Right atrium auricular region (tissue), 2 donors: ENCODE measurements at regions not wholly inside any gene's neighbourhood (a gene's known extent, or its start where the extent isn't known, plus 50 kb on each side); places are given as distances from the start of the nearest gene placed in this dataset.

Source experiments
- DNase-seq: peaks from one replicate; pipeline ENCODE4 v3.0.0-alpha.2; 2019; ENCODE audit warnings: low spot score
- H3K27ac ChIP-seq, 2 donors: fragments of 200-600 bp; sonication (generic); 1 replicate in 1 of 2; 2 replicates in 1 of 2; pipeline ENCODE4 v1.5.1; 2016 to 2019
- H3K27me3 ChIP-seq, 2 donors: fragments of 200-600 bp; sonication (generic); one replicate each; pipeline versions ENCODE4 v1.5.1 to v1.6.0; 2017 to 2019
- H3K36me3 ChIP-seq: fragments of 200-600 bp; sonication (generic); one replicate; pipeline ENCODE4 v1.5.1; 2016
- H3K4me1 ChIP-seq, 2 donors: fragments of 200-600 bp; sonication (generic); one replicate each; pipeline versions ENCODE4 v1.5.1 to v1.6.0; 2017 to 2019
- H3K4me3 ChIP-seq, 2 donors: fragments of 200-600 bp; sonication (generic); 1 replicate in 1 of 2; 2 replicates in 1 of 2; pipeline ENCODE4 v1.5.1; 2017 to 2019; ENCODE audit warnings: mild to moderate bottlenecking in 1 of 2, moderate library complexity in 1 of 2
- H3K9me3 ChIP-seq, 2 donors: fragments of 200-600 bp; sonication (generic); one replicate each; pipeline ENCODE4 v1.5.1; 2019
- TF ChIP-seq, protein P1 (sequence below), 2 donors: fragments of 200-600 bp; sonication (generic); IDR thresholded peaks; one replicate each; pipeline ENCODE4 v1.5.1; 2019; ENCODE audit warnings: antibody characterized with exemption in 2 of 2

DNA sequence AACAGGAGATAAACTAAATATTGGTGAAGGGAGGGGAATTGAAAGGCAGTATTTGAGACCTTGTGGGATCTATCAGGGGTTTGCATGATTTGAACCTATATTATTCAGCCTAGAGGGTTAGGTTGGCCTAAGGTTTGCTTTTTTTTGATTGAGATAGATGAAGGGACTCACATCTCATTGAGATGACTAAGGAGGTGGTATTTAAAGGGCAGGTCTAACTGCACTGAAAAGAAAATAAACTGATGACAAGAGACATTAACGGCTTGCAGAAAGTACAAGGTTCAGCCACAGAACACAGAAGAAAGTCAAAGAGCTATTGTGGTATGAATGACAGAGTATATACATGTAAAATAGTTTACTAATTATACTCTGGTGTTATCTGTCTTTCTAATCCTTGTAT, 412.7 kb downstream of the CDH10 start:
- Histone ChIP-seq H3K9me3 (no peaks in the 10 kb centered on the region), H3K4me3 (no peak overlapping the region), H3K36me3 (no peaks in the 10 kb centered on the region), H3K27ac (no peak overlapping the region), H3K4me1 (no peaks in the 10 kb centered on the region), H3K27me3 (no peaks in the 10 kb centered on the region)
- TF ChIP-seq, protein P1, sequence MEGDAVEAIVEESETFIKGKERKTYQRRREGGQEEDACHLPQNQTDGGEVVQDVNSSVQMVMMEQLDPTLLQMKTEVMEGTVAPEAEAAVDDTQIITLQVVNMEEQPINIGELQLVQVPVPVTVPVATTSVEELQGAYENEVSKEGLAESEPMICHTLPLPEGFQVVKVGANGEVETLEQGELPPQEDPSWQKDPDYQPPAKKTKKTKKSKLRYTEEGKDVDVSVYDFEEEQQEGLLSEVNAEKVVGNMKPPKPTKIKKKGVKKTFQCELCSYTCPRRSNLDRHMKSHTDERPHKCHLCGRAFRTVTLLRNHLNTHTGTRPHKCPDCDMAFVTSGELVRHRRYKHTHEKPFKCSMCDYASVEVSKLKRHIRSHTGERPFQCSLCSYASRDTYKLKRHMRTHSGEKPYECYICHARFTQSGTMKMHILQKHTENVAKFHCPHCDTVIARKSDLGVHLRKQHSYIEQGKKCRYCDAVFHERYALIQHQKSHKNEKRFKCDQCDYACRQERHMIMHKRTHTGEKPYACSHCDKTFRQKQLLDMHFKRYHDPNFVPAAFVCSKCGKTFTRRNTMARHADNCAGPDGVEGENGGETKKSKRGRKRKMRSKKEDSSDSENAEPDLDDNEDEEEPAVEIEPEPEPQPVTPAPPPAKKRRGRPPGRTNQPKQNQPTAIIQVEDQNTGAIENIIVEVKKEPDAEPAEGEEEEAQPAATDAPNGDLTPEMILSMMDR (IDR thresholded peaks at IDR 0.05), result no peak
- no peak for DNase-seq

DNA sequence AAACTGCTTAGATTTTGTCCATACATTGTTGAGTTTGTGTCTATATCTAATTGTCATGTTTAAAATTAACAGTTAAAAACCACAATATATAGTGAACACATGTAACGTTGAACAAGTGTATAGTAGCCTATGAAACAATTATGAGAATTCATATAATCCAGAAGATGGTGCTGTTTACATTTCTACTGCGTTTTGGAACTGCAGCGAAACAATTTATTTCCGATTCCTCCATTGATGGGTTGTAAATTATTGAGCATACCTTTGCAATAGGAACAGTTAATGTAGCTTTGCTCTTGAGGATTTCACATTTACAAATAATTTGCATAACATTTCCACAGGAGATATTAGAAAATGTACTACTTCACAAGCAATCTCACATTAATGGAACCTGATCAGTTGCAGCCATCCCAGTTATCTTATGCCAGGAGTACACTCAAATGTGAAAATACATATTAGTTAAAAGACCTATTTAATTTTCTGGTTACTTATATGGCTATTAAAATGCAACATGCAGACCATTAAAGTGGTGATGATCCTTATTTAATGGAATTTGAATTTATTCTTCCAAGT, 411.8 kb downstream of the CDH10 start:
- no peak for DNase-seq
- Histone ChIP-seq H3K9me3 (no peaks in the 10 kb centered on the region), H3K27me3 (no peaks in the 10 kb centered on the region), H3K36me3 (no peaks in the 10 kb centered on the region), H3K4me3 (no peak overlapping the region), H3K4me1 (no peaks in the 10 kb centered on the region), H3K27ac (no peak overlapping the region)
- TF ChIP-seq, protein P1 (IDR thresholded peaks at IDR 0.05), result peak in 1 of 2 donors; percentile 51

DNA sequence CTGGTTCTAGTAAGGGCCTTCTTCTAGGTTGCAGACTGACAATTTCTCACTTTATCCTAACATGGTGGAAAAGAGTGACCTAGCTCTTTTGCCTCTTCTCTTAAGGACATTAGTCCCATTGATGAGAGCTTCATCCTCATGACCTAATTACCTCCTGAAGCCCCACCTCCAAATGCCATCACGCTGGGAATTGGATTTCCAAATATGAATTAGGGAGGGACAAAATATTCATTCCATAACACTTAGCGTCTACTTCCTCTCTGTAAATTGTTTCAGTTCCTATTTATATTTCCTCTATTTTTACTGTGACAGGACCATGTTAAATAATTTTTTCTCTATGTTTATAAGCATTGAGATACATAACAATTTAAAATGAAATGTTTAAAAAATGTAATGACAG, 408.8 kb downstream of the CDH10 start:
- DNase-seq, result no peak
- Histone ChIP-seq H3K27me3 (no peaks in the 10 kb centered on the region), H3K4me3 (no peak overlapping the region), H3K27ac (no peak overlapping the region), H3K9me3 (no peaks in the 10 kb centered on the region), H3K4me1 (no peaks in the 10 kb centered on the region), H3K36me3 (no peaks in the 10 kb centered on the region)
- TF ChIP-seq, protein P1 (IDR thresholded peaks at IDR 0.05), result no peak

DNA sequence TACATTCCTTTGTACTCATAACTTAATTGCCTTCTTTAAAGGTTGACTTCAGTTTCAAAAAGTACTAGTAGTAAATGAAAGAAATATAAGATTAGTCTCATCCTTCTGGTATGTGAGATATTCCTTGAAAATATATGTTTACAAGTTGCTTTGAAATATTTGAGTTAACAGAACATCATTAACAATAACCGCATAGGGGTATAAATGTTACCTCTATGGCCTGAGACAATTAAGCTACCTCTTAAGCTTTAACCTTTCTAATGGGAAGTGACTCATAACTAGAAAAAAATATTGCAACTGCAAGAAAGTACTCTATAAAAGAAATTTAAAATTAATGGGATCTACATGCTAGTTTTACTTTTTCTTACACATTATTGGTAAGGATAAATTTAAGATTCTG, 399.0 kb downstream of the CDH10 start:
- Histone ChIP-seq H3K27ac (no peak overlapping the region), H3K9me3 (no peaks in the 10 kb centered on the region), H3K36me3 (no peaks in the 10 kb centered on the region), H3K27me3 (no peaks in the 10 kb centered on the region), H3K4me1 (no peaks in the 10 kb centered on the region), H3K4me3 (no peak overlapping the region)
- no peak for DNase-seq
- TF ChIP-seq, protein P1 (IDR thresholded peaks at IDR 0.05), result no peak

DNA sequence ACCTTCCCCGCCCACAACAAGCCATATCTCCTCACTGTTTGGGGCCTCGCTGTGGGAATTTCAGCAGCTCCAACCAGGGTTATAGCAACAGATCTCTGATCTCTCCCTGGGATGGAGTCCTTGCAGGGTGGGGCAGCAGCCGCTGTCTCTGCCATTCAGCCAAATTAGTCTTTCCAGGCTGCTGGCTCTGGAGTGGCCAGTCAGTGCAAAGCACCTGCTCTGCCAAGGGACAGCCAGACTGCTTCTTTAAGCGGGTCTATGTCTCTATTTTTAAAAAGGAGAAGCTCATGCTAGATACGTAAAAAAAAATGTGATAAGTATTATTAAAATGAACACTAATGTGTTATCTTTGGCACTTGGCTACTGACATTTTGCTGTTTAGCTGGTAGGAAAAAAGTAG, 380.2 kb downstream of the CDH10 start:
- Histone ChIP-seq H3K4me3 (no peak overlapping the region), H3K4me1 (no peaks in the 10 kb centered on the region), H3K27me3 (no peaks in the 10 kb centered on the region), H3K9me3 (no peaks in the 10 kb centered on the region), H3K36me3 (no peaks in the 10 kb centered on the region), H3K27ac (no peak overlapping the region)
- no peak for DNase-seq
- TF ChIP-seq, protein P1 (IDR thresholded peaks at IDR 0.05), result no peak

DNA sequence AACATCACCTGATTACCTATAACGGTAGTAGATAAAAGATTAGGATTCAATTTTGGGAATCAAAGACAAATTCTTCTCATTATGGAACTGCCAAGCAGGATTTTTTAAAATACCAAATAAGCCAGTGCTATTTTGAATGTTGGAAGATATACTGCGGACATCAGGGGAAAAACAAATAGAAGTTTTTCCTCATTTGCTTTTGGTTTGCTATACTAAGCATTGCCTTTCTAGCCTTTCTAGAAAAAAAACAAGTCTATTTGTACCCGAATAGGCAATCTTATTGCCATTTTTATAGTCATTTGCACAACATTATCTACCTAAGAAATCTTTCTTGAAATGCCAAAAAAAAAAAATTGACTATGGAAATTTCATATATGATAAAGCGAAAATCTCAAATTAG, 379.5 kb downstream of the CDH10 start:
- TF ChIP-seq, protein P1 (IDR thresholded peaks at IDR 0.05), result no peak
- Histone ChIP-seq H3K4me1 (no peaks in the 10 kb centered on the region), H3K36me3 (no peaks in the 10 kb centered on the region)

More for the DNA sequence above, 379.5 kb downstream of the CDH10 start:
- Histone ChIP-seq H3K27me3 (no peaks in the 10 kb centered on the region), H3K9me3 (no peaks in the 10 kb centered on the region), H3K4me3 (no peak overlapping the region), H3K27ac (no peak overlapping the region)
- no peak for DNase-seq
